K562 (cell line): ENCODE measurements at regions not wholly inside any gene's neighbourhood (a gene's known extent, or its start where the extent isn't known, plus 50 kb on each side); places are given as distances from the start of the nearest gene placed in this dataset.

ENCODE experiments used
- ARID2 ChIP-seq: fragments of 450-650 bp; IDR thresholded peaks from 2 replicates; pipeline ENCODE4 v1.6.1; 2017; ENCODE audit warnings: antibody characterized with exemption, mild to moderate bottlenecking
- CEBPG ChIP-seq, 3 experiments: fragments of 200-800 bp in 1 of 3; sonication (Bioruptor generic) in 1 of 3; sonication (generic) in 1 of 3; formaldehyde crosslinking in 1 of 3; IDR thresholded peaks in 2 of 3; conservative IDR thresholded peaks in 1 of 3; 2 replicates each; pipeline versions ENCODE4 v1.6.1 to v1.8.0; 2016 to 2022; ENCODE audit warnings: missing compliant biosample characterization in 2 of 3, missing genetic modification characterization in 2 of 3, mild to moderate bottlenecking in 1 of 3, missing genetic modification reagents in 1 of 3
- FOXK2 ChIP-seq, 2 experiments: fragments of 450-650 bp; IDR thresholded peaks in 1 of 2; conservative IDR thresholded peaks in 1 of 2; 2 replicates each; pipeline ENCODE4 v1.6.1; 2016; ENCODE audit warnings: low read depth in 2 of 2, mild to moderate bottlenecking in 1 of 2
- JUND ChIP-seq, 2 experiments: IDR thresholded peaks; 2 replicates in 1 of 2; 3 replicates in 1 of 2; pipeline ENCODE4 v1.6.1; 2011; ENCODE audit warnings: borderline replicate concordance in 2 of 2, low read depth in 2 of 2, low read length in 2 of 2, improper control_type of control experiment in 1 of 2, missing biosample characterization in 1 of 2, missing genetic modification characterization in 1 of 2, missing genetic modification reagents in 1 of 2
- POU5F1 ChIP-seq: fragments of 150-350 bp; IDR thresholded peaks from 2 replicates; pipeline ENCODE4 v1.6.1; 2014; ENCODE audit warnings: borderline replicate concordance, low read length, low read depth, mild to moderate bottlenecking; ENCODE audit not compliant: partially characterized antibody
- TEAD4 ChIP-seq, 2 experiments: sonication (generic) in 1 of 2; formaldehyde crosslinking in 1 of 2; IDR thresholded peaks; 2 replicates each; pipeline versions ENCODE4 v1.6.1 to v1.8.0; 2012 to 2022; ENCODE audit warnings: borderline replicate concordance in 1 of 2, inconsistent platforms in 1 of 2, low read length in 1 of 2, mild to moderate bottlenecking in 1 of 2, missing genetic modification reagents in 1 of 2
- ZBTB7A ChIP-seq: IDR thresholded peaks from 2 replicates; pipeline ENCODE4 v1.6.1; 2011; ENCODE audit warnings: low read depth, mild to moderate bottlenecking, low read length, moderate library complexity, borderline replicate concordance; ENCODE audit not compliant: control insufficient read depth
- ZNF436 ChIP-seq: fragments of 250-450, 450-650 bp; sonication (Bioruptor Pico); formaldehyde crosslinking; IDR thresholded peaks from 2 replicates; pipeline ENCODE4 v1.7.0; 2020; ENCODE audit warnings: mild to moderate bottlenecking
- TF ChIP-seq, protein P1 (sequence below), 3 experiments: IDR thresholded peaks in 2 of 3; conservative IDR thresholded peaks in 1 of 3; 2 replicates each; pipeline ENCODE4 v1.5.1; 2011 to 2012; ENCODE audit warnings: low read length in 3 of 3, mild to moderate bottlenecking in 3 of 3, control low read depth in 2 of 3, improper control_type of control experiment in 1 of 3, inconsistent platforms in 1 of 3, low read depth in 1 of 3, mixed read lengths in 1 of 3, moderate library complexity in 1 of 3; ENCODE audit not compliant: insufficient read depth in 2 of 3
- TF ChIP-seq, protein P2 (sequence below), 2 experiments: fragments of 450-650 bp in 1 of 2; IDR thresholded peaks; 2 replicates each; pipeline ENCODE4 v1.6.1; 2011 to 2017; ENCODE audit warnings: low read depth in 2 of 2, antibody characterized with exemption in 1 of 2, borderline replicate concordance in 1 of 2, low read length in 1 of 2, mild to moderate bottlenecking in 1 of 2, mixed read lengths in 1 of 2; ENCODE audit not compliant: control insufficient read depth in 1 of 2

DNA sequence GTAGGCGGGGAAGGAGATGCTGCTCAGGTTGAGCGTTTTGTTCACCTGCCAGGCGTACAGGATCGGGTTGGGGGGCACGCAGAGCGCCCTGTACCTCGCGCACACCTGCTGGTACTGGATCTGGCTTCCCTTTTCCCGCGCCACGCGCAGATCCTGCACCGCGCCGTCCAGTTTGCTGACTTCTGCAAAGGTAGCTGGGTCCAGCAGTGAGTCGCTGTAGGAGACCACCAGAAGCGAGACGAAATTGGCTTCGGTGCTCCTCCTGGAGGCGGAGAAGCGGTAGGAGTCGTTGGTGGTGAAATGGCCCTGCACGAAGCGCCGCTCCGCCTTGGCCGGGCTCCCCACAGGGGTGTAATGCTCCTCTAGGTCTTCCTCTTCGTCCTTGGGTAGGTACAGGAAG is 90.7 kb upstream of the RAB18 start:
- TF ChIP-seq, protein P1, sequence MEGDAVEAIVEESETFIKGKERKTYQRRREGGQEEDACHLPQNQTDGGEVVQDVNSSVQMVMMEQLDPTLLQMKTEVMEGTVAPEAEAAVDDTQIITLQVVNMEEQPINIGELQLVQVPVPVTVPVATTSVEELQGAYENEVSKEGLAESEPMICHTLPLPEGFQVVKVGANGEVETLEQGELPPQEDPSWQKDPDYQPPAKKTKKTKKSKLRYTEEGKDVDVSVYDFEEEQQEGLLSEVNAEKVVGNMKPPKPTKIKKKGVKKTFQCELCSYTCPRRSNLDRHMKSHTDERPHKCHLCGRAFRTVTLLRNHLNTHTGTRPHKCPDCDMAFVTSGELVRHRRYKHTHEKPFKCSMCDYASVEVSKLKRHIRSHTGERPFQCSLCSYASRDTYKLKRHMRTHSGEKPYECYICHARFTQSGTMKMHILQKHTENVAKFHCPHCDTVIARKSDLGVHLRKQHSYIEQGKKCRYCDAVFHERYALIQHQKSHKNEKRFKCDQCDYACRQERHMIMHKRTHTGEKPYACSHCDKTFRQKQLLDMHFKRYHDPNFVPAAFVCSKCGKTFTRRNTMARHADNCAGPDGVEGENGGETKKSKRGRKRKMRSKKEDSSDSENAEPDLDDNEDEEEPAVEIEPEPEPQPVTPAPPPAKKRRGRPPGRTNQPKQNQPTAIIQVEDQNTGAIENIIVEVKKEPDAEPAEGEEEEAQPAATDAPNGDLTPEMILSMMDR (IDR thresholded peaks at IDR 0.05 in 2 of 3, conservative IDR thresholded peaks at IDR 0.05 in 1 of 3; ENCODE audit: insufficient read depth in 2 of 3, low read depth in 1 of 3, low read length in 3 of 3) = no peak
- TF ChIP-seq JUND (IDR thresholded peaks at IDR 0.05; ENCODE audit: borderline replicate concordance, low read depth, low read length) = no peak
- no peak for TF ChIP-seq JUND (tag; IDR thresholded peaks at IDR 0.05; ENCODE audit: borderline replicate concordance, low read depth, low read length)
- TF ChIP-seq TEAD4 (IDR thresholded peaks at IDR 0.05; ENCODE audit: low read length) = no peak
- no peak for TF ChIP-seq TEAD4 (CRISPR knock-in tag; IDR thresholded peaks at IDR 0.05; ENCODE audit: borderline replicate concordance)
- no peak for TF ChIP-seq ARID2
- TF ChIP-seq ZNF436 = no peak
- TF ChIP-seq POU5F1 = no peak
- no peak for TF ChIP-seq ZBTB7A
- no peak for TF ChIP-seq FOXK2 (conservative IDR thresholded peaks at IDR 0.05 in 1 of 2, IDR thresholded peaks at IDR 0.05 in 1 of 2; ENCODE audit: low read depth in 2 of 2)
- TF ChIP-seq, protein P2, sequence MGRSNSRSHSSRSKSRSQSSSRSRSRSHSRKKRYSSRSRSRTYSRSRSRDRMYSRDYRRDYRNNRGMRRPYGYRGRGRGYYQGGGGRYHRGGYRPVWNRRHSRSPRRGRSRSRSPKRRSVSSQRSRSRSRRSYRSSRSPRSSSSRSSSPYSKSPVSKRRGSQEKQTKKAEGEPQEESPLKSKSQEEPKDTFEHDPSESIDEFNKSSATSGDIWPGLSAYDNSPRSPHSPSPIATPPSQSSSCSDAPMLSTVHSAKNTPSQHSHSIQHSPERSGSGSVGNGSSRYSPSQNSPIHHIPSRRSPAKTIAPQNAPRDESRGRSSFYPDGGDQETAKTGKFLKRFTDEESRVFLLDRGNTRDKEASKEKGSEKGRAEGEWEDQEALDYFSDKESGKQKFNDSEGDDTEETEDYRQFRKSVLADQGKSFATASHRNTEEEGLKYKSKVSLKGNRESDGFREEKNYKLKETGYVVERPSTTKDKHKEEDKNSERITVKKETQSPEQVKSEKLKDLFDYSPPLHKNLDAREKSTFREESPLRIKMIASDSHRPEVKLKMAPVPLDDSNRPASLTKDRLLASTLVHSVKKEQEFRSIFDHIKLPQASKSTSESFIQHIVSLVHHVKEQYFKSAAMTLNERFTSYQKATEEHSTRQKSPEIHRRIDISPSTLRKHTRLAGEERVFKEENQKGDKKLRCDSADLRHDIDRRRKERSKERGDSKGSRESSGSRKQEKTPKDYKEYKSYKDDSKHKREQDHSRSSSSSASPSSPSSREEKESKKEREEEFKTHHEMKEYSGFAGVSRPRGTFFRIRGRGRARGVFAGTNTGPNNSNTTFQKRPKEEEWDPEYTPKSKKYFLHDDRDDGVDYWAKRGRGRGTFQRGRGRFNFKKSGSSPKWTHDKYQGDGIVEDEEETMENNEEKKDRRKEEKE (IDR thresholded peaks at IDR 0.05; ENCODE audit: borderline replicate concordance in 1 of 2, control insufficient read depth in 1 of 2, low read depth in 2 of 2, low read length in 1 of 2) = no peak
- no peak for TF ChIP-seq CEBPG (CRISPR knock-in tag; IDR thresholded peaks at IDR 0.05)
- no peak for TF ChIP-seq CEBPG (tag; conservative IDR thresholded peaks at IDR 0.05 in 1 of 2, IDR thresholded peaks at IDR 0.05 in 1 of 2)
